ENCODE measurements at regions not wholly inside any gene's neighbourhood (a gene's known extent, or its start where the extent isn't known, plus 50 kb on each side); places are given as distances from the start of the nearest gene placed in this dataset.

GRCh38 chr10:44020322-44021111, 364.4 kb downstream of the CXCL12 start:
- no peak for DNase-seq

GRCh38 chr10:44017483-44018145, 367.3 kb downstream of the CXCL12 start:
- no peak for DNase-seq

- DNase-seq = no peak
Observed at GRCh38 chr10:44016589-44017482, 368.1 kb downstream of the CXCL12 start.

- DNase-seq = no peak
Observed at GRCh38 chr10:44015702-44016500, 367.2 kb upstream of the ZNF32 start.

GRCh38 chr10:44014644-44015250, 366.1 kb upstream of the ZNF32 start:
- no peak for DNase-seq

GRCh38 chr10:44013981-44014380, 365.3 kb upstream of the ZNF32 start:
- DNase-seq = no peak

- DNase-seq = no peak
Observed at GRCh38 chr10:44012921-44013320, 364.2 kb upstream of the ZNF32 start.

- no peak for DNase-seq
Observed at GRCh38 chr10:44011603-44011981, 362.9 kb upstream of the ZNF32 start.

GRCh38 chr10:44010873-44011602, 362.4 kb upstream of the ZNF32 start:
- DNase-seq = no peak

GRCh38 chr10:44009891-44010632, 361.4 kb upstream of the ZNF32 start:
- no peak for DNase-seq

GRCh38 chr10:44008917-44009709, 360.4 kb upstream of the ZNF32 start:
- DNase-seq = no peak

GRCh38 chr10:44008270-44008916, 359.7 kb upstream of the ZNF32 start:
- no peak for DNase-seq

GRCh38 chr10:44006771-44007170, 358.1 kb upstream of the ZNF32 start:
- no peak for DNase-seq

GRCh38 chr10:44005788-44006099, 357.1 kb upstream of the ZNF32 start:
- no peak for DNase-seq

GRCh38 chr10:44004913-44005787, 356.5 kb upstream of the ZNF32 start:
- DNase-seq = no peak

- DNase-seq = no peak
Observed at GRCh38 chr10:43998021-43998809, 349.5 kb upstream of the ZNF32 start.

GRCh38 chr10:43997330-43997729, 348.6 kb upstream of the ZNF32 start:
- no peak for DNase-seq

- no peak for DNase-seq
Observed at GRCh38 chr10:43994539-43994938, 345.9 kb upstream of the ZNF32 start.
